ENCODE measurements at regions not wholly inside any gene's neighbourhood (a gene's known extent, or its start where the extent isn't known, plus 50 kb on each side); places are given as distances from the start of the nearest gene placed in this dataset.

DNA sequence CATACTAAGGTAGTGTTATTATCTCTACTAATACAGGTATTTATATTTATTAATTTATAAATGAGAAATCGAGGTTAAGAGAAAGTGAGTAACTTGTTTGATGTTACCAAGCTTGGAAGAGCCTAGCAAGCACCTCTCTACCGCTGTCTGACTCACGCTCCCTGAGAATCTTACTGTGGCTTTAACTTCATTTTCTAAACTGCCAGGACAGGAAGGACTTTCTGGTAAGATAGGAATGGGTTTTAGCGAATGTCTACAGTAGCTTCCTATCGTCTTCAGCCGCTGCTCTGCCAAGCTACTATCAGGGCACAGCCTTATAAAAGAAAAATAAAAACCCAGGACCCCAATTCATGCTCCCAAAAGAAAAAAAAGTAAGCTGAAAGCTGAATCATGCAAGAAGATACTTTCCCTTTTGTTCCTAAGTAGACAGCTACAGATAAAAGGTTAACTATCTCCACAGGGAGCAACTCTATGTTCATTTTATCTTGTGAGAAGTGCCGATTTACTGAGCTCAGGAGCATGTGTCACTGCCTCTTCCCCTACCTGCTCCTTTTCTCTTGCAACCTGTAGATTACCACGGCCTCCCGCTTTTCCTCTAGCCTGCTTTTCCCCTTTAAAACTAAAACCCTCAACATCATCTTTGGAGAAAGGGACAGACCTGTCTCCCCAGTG is 60.2 kb downstream of the THNSL1 start:
- H3K27ac Mint-ChIP-seq: no peak overlapping the region
- Histone ChIP-seq H3K36me3 (ENCODE audit: insufficient read depth, low read length) (no peaks in the 10 kb centered on the region), H3K4me3 (ENCODE audit: low read length in 2 of 2) (no peak overlapping the region), H3K27ac (ENCODE audit: low read depth, low read length) (no peak overlapping the region), H3K4me1 (ENCODE audit: insufficient read depth, low read length) (no peaks in the 10 kb centered on the region), H3K27me3 (ENCODE audit: insufficient read depth, low read length) (no peaks in the 10 kb centered on the region), H3K9me3 (ENCODE audit: control insufficient read depth in 1 of 2, low read length in 2 of 2) (no peaks in the 10 kb centered on the region)
- H3K9me3 Mint-ChIP-seq: no peaks in the 10 kb centered on the region
- no peak for DNase-seq
- CTCF ChIA-PET (ENCODE audit: partially characterized antibody): interaction anchor here (0.8 to 9.2 kb wide), 4 partner anchors 11 to 459 kb away, joined by 3 to 70 read pairs (median 4); no protein-coding TSS in a partner anchor
- H3K4me1 Mint-ChIP-seq: peaks cover 0 to 10% (median 4%) of the 10 kb centered on the region in 4 donors
- H3K27me3 Mint-ChIP-seq: peaks cover 4 to 10% of the 10 kb centered on the region in 2 donors
- H3K4me3 Mint-ChIP-seq: no peak overlapping the region
- intact Hi-C loops (cut with micrococcal nuclease): no loop called here
- no peaks in the 10 kb centered on the region for H3K36me3 Mint-ChIP-seq
- POLR2A ChIA-PET (ENCODE audit: partially characterized antibody): interaction anchor here (0.5 kb wide), 1 partner anchor 165 kb away, joined by 3 read pairs; no protein-coding TSS in a partner anchor

DNA sequence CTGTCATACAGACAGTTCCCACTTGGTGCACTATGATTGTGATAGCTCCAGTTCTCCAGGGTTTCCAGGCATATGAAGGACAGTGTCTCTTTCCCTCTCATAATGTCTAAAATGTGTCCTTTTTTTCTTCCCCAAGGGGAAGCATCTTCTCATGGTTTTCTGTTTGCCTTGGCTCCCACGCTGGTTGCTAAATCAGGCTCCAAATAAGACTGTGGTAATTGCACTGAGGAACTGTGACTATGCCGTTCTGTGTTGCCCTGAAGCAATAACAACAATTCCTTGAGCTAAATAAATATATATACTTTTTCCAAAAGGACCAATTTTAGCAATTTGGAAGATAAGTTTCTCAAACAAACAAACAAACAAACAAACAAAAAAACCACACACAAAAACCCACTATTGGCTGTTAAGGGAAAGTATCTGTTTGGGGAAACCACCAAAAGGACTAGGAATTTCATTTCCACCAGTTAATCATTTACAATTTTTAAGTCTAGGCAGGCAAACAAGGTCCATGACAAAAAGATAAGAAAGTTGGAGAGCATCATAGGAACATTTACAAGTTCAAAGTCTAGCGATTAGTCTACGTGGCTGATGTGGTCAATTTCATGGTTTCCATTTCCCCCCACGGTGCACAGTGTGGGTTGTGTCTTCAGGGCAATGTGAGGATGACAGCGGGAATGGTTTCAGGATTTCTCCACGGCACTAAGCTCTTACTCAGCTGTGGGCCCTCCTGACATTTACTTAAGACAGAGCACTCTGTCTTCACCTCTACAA is 62.4 kb downstream of the THNSL1 start:
- no peak for DNase-seq
- H3K4me1 ChIP-seq (ENCODE audit: insufficient read depth, low read length): no peaks in the 10 kb centered on the region
- Mint-ChIP-seq H3K4me1 (peaks cover 0 to 10% (median 4%) of the 10 kb centered on the region in 4 donors), H3K27ac (peak overlapping the region in 3 of 7 donors; percentile 15 to 58 (median 38)), H3K27me3 (peaks cover 4 to 11% of the 10 kb centered on the region in 2 donors), H3K9me3 (no peaks in the 10 kb centered on the region), H3K36me3 (no peaks in the 10 kb centered on the region), H3K4me3 (no peak overlapping the region)
- H3K4me3 ChIP-seq (ENCODE audit: low read length in 2 of 2): no peak overlapping the region
- no peaks in the 10 kb centered on the region for H3K36me3 ChIP-seq (ENCODE audit: insufficient read depth, low read length)
- intact Hi-C loops (cut with micrococcal nuclease): no loop called here
- H3K27me3 ChIP-seq (ENCODE audit: insufficient read depth, low read length): no peaks in the 10 kb centered on the region
- H3K27ac ChIP-seq (ENCODE audit: low read depth, low read length): no peak overlapping the region
- H3K9me3 ChIP-seq (ENCODE audit: control insufficient read depth in 1 of 2, low read length in 2 of 2): no peaks in the 10 kb centered on the region
- ChIA-PET CTCF (ENCODE audit: partially characterized antibody) (interaction anchor here (1.9 to 9.2 kb wide), 4 partner anchors 351 to 462 kb away, joined by 6 to 104 read pairs (median 42); no protein-coding TSS in a partner anchor), POLR2A (ENCODE audit: partially characterized antibody) (no interaction called here)

DNA sequence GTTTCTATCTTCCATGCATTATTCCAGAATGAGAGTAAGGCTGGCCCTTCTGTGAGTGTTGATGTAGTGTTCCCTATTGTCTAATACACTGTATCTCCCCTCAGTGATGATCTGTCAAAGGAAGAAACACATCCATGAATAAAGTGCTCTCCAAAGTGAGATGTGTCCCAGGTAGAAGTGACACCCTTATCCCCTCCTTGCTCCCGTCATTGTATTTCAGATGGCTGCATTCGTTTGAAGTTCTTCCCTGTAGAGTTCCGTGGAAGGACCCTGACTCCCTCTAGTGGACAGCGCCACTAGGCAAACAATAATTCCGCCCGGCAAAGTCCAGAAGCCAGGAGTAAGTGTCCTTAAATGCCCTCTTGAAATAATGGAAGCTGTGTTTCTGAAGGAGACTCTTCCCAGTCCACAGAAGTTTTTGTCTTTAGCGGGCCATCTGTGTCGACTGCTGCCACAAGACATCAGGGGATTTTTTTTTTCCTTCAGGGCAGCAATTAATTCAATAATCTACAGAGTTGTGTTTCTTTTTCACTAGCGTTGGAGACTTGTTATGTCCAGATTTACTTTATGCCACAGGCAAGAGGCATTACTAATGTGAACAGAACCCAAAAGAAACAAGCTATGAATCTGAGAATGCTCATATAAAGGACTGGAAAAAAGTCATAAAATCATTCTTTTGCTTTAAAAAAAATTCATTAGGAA is 64.6 kb downstream of the THNSL1 start:
- H3K9me3 ChIP-seq (ENCODE audit: control insufficient read depth in 1 of 2, low read length in 2 of 2): no peaks in the 10 kb centered on the region
- peak overlapping the region in 3 of 7 donors; percentile 1 to 54 (median 30) for H3K27ac Mint-ChIP-seq
- no peaks in the 10 kb centered on the region for H3K27me3 ChIP-seq (ENCODE audit: insufficient read depth, low read length)
- no peaks in the 10 kb centered on the region for H3K36me3 ChIP-seq (ENCODE audit: insufficient read depth, low read length)
- no peaks in the 10 kb centered on the region for H3K9me3 Mint-ChIP-seq
- H3K27me3 Mint-ChIP-seq: peaks cover 2 to 10% of the 10 kb centered on the region in 2 donors
- no peak overlapping the region for H3K4me3 Mint-ChIP-seq
- DNase-seq: peak in 4 of 5 donors; percentile 40 to 58 (median 48)
- no peaks in the 10 kb centered on the region for H3K36me3 Mint-ChIP-seq
- peaks cover 0 to 10% (median 4%) of the 10 kb centered on the region in 4 donors for H3K4me1 Mint-ChIP-seq
- H3K4me3 ChIP-seq (ENCODE audit: low read length in 2 of 2): no peak overlapping the region
- ChIA-PET POLR2A (ENCODE audit: partially characterized antibody) (interaction anchor here (1.1 to 1.2 kb wide), 2 partner anchors 65 to 438 kb away, joined by 3 read pairs; partner anchors contain the start of gene THNSL1), CTCF (ENCODE audit: partially characterized antibody) (interaction anchor here (0.7 to 9.2 kb wide), 22 partner anchors 9 to 596 kb away, joined by 3 to 104 read pairs (median 4); partner anchors contain the start of genes ENKUR and THNSL1)
- intact Hi-C loops (cut with micrococcal nuclease): loop anchor here (1.0 to 5.0 kb wide), 4 partner anchors 129 to 464 kb away; partner anchors contain the start of genes ARHGAP21 and PRTFDC1
- H3K27ac ChIP-seq (ENCODE audit: low read depth, low read length): no peak overlapping the region
- no peaks in the 10 kb centered on the region for H3K4me1 ChIP-seq (ENCODE audit: insufficient read depth, low read length)

DNA sequence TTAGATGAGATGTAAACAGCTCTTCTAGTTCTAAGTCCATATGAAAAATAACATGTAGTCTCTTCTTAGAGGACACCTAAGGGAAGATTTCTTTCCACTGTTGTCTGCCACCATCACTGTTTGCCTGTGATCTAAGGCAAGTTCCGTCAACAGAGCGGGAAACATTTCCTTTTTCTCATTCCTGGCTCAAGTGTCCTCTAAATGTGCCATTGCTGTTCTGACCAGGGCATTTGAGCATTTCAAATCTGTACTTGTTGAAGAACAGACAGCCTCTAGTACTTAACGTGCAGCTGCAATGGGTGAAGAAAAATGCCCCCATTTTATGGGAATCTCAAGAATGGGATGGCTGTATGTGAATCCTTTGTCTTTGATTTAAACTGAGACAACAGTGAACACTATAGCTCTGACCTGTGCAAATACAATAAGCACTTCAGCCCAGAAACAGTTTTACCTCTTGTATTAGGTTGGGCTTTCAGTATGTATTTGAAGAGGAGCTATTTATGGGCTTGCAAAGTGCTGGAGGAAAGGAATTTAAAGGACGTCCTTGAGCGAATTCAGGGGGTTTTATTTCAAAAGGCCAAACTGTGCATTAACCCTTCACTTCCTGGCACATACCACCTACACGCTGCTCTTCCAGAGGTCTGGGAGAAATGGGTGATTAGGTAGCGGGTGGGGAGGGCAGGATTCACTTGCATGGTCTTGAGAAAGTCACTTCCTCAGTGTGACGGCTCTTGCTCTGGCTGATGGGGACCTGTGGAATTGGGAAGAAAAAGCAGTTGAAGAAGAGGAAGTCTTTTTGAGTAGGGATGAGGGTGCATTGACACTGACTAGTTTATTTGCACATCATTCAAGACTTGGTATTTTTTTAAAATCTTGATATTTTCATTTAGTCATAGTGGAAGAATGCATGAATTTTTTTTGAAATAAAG is 66.1 kb downstream of the THNSL1 start:
- H3K4me3 ChIP-seq (ENCODE audit: low read length in 2 of 2): no peak overlapping the region
- ChIA-PET CTCF (ENCODE audit: partially characterized antibody) (interaction anchor here (1.3 to 9.2 kb wide), 5 partner anchors 9 to 465 kb away, joined by 3 to 104 read pairs (median 14); no protein-coding TSS in a partner anchor), POLR2A (ENCODE audit: partially characterized antibody) (no interaction called here)
- Mint-ChIP-seq H3K27me3 (peaks cover 5 to 10% of the 10 kb centered on the region in 2 donors), H3K36me3 (no peaks in the 10 kb centered on the region), H3K9me3 (no peaks in the 10 kb centered on the region), H3K4me1 (peaks cover 0 to 10% (median 4%) of the 10 kb centered on the region in 4 donors), H3K4me3 (no peak overlapping the region), H3K27ac (peak overlapping the region in 1 of 7 donors; percentile 14)
- intact Hi-C loops (cut with micrococcal nuclease): loop anchor here (5.0 kb wide), 1 partner anchor 360 kb away; the partner anchor contains the start of gene ARHGAP21
- no peak for DNase-seq
- no peaks in the 10 kb centered on the region for H3K27me3 ChIP-seq (ENCODE audit: insufficient read depth, low read length)
- no peaks in the 10 kb centered on the region for H3K9me3 ChIP-seq (ENCODE audit: control insufficient read depth in 1 of 2, low read length in 2 of 2)
- no peaks in the 10 kb centered on the region for H3K4me1 ChIP-seq (ENCODE audit: insufficient read depth, low read length)
- H3K27ac ChIP-seq (ENCODE audit: low read depth, low read length): no peak overlapping the region
- H3K36me3 ChIP-seq (ENCODE audit: insufficient read depth, low read length): no peaks in the 10 kb centered on the region

DNA sequence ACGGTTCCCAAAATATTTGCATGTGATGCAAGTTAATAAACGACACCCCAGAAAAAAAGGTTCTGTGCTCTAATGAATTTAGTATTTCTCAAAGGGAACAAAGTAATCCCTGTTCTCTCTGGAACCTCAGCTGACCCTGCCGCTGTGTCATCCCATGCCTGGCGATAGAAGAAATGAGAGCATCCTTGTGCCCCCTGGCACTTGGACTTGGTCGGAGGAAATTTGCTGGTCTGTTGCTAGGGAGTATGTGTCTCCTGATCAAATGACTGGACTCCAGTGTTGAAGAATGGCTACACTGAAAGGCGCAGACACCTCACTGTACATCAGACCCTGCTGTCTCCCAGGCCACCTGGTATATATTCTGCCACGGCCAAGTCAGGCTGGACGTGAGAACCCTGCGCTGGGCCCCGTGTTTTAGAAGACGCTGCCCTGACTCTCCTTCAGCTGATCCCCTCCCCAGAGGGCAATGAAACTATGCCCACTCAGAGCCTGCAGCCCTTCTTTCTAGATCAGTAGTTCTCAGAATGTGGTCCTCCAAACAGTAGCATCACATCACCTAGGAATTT is 67.2 kb downstream of the THNSL1 start:
- H3K4me1 ChIP-seq (ENCODE audit: insufficient read depth, low read length): no peaks in the 10 kb centered on the region
- no peak overlapping the region for H3K27ac ChIP-seq (ENCODE audit: low read depth, low read length)
- CTCF ChIA-PET (ENCODE audit: partially characterized antibody): interaction anchor here (7.5 to 9.2 kb wide), 2 partner anchors 441 to 466 kb away, joined by 70 to 104 read pairs; no protein-coding TSS in a partner anchor
- H3K27ac Mint-ChIP-seq: no peak overlapping the region
- H3K9me3 ChIP-seq (ENCODE audit: control insufficient read depth in 1 of 2, low read length in 2 of 2): no peaks in the 10 kb centered on the region
- intact Hi-C loops (cut with micrococcal nuclease): loop anchor here (5.0 kb wide), 1 partner anchor 361 kb away; the partner anchor contains the start of gene ARHGAP21
- H3K9me3 Mint-ChIP-seq: no peaks in the 10 kb centered on the region
- no peaks in the 10 kb centered on the region for H3K27me3 ChIP-seq (ENCODE audit: insufficient read depth, low read length)
- peaks cover 5 to 9% of the 10 kb centered on the region in 2 donors for H3K27me3 Mint-ChIP-seq
- peaks cover 0 to 10% (median 4%) of the 10 kb centered on the region in 4 donors for H3K4me1 Mint-ChIP-seq
- DNase-seq: no peak
- no peaks in the 10 kb centered on the region for H3K36me3 ChIP-seq (ENCODE audit: insufficient read depth, low read length)
- POLR2A ChIA-PET (ENCODE audit: partially characterized antibody): no interaction called here
- H3K36me3 Mint-ChIP-seq: no peaks in the 10 kb centered on the region
- H3K4me3 Mint-ChIP-seq: no peak overlapping the region
- no peak overlapping the region for H3K4me3 ChIP-seq (ENCODE audit: low read length in 2 of 2)

DNA sequence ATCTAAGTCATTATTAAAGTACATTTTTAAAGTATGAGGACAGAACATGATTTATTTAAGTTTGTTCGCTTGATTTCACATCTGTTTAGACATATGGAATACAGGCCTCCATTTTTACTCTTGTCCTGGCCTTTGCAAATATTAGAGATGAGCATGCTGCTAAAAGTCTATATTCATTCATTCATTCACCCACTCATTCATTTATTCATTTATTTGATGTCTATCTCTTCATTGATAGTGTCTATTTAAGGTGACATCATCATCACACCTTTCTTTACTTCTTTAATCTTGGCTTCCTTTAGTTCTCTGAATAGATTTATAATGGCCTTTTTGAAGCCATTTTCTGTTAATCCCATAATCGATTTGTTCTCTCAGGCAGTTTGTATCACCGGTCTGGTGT is 68.0 kb downstream of the THNSL1 start:
- intact Hi-C loops (cut with micrococcal nuclease): loop anchor here (5.0 kb wide), 1 partner anchor 362 kb away; the partner anchor contains the start of gene ARHGAP21
- no peaks in the 10 kb centered on the region for H3K9me3 Mint-ChIP-seq
- DNase-seq: no peak
- H3K4me3 ChIP-seq (ENCODE audit: low read length in 2 of 2): no peak overlapping the region
- no peaks in the 10 kb centered on the region for H3K36me3 Mint-ChIP-seq
- no peaks in the 10 kb centered on the region for H3K9me3 ChIP-seq (ENCODE audit: control insufficient read depth in 1 of 2, low read length in 2 of 2)
- peaks cover 0 to 4% (median 2%) of the 10 kb centered on the region in 4 donors for H3K4me1 Mint-ChIP-seq
- no peaks in the 10 kb centered on the region for H3K27me3 ChIP-seq (ENCODE audit: insufficient read depth, low read length)
- peaks cover 7 to 8% of the 10 kb centered on the region in 2 donors for H3K27me3 Mint-ChIP-seq
- no peak overlapping the region for H3K4me3 Mint-ChIP-seq
- no peak overlapping the region for H3K27ac ChIP-seq (ENCODE audit: low read depth, low read length)
- no peaks in the 10 kb centered on the region for H3K4me1 ChIP-seq (ENCODE audit: insufficient read depth, low read length)
- H3K36me3 ChIP-seq (ENCODE audit: insufficient read depth, low read length): no peaks in the 10 kb centered on the region
- POLR2A ChIA-PET (ENCODE audit: partially characterized antibody): no interaction called here
- CTCF ChIA-PET (ENCODE audit: partially characterized antibody): interaction anchor here (1.3 to 9.2 kb wide), 3 partner anchors 442 to 467 kb away, joined by 4 to 104 read pairs (median 70); no protein-coding TSS in a partner anchor
- no peak overlapping the region for H3K27ac Mint-ChIP-seq
